ENCODE measurements at regions not wholly inside any gene's neighbourhood (a gene's known extent, or its start where the extent isn't known, plus 50 kb on each side); places are given as distances from the start of the nearest gene placed in this dataset.
A peak's percentile ranks its signal among the peaks of the same experiment; 100 is the strongest.

GRCh38 chr2:226220511-226220910 is 579.1 kb downstream of the IRS1 start:
- no peak for DNase-seq (ENCODE audit: low read depth in 2 of 2)

GRCh38 chr2:226217191-226217590 is 582.4 kb downstream of the IRS1 start:
- no peak for DNase-seq (ENCODE audit: low read depth in 2 of 2)

DNA sequence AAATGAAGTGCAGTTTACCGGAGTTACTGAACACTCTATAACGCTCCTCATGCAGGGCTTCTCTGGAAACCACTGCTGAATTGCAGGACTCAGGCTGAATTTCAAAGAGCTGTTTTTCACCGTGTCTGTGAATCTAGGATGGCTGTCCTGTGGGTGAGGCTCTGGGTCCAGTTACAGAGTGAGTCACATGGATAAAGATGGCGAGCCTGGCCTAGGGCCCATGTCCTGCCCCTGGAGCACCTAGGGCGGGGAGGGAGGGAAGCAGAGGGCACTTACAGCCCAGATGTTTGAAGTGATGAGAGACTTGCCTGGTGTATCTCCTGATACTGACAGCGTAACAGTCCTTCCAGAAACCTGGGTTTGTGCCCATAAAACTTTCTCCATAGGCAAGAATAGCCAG is 583.0 kb downstream of the IRS1 start:
- no peak for DNase-seq (ENCODE audit: low read depth in 2 of 2)

DNA sequence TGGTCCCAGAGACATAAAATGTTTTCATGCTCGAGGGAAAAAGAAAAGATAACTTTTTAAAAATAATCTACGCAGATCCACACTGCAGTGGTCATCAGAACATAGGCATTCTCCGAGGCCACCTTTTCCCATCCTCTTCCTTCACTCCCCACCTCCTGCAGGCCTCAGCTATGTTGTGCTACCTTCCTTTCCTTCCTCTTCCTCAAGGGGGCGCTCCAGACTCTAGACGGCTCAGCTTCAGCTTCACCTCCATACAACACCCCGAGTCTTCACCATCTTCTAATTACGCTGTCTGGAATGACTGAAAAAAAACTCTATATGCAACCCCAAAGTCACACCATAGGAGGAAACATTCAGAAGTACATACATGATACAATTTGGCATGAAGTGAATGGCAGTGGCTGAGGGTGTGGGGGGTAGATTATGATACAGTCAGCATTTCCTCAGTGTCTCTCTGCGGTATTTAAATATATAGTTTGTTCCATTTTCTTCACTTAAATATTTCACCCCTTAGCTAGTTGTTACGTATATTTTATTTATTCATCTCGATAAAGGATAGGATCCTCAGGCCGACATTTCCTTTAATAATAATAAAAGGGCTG is 583.6 kb downstream of the IRS1 start:
- peak in 1 of 2 donors; percentile 53 for DNase-seq (ENCODE audit: low read depth in 2 of 2)

GRCh38 chr2:226213717-226214116 is 585.9 kb downstream of the IRS1 start:
- DNase-seq (ENCODE audit: low read depth in 2 of 2): peak in 1 of 2 donors; percentile 7

GRCh38 chr2:226211439-226211838 is 588.2 kb downstream of the IRS1 start:
- DNase-seq (ENCODE audit: low read depth in 2 of 2): peak; percentile 63 to 83

DNA sequence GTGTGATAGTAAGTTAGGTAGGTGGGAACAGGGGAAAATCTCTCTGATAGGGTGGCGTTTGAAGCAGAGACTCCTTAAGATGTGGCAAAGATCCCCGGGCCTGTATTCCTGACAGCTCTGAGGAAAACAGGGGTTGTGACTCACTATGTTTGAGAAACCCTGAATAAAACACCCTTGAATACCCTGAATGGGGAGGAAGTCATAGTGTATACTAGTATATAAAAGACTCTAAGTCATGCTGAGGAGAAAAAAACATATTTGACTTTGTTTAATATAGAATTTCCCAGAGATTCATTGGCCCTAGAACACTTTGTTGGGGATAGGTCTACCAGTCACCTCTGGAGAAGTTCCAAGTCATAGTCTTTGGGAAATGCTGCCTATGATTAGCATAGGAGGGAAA is 590.9 kb downstream of the IRS1 start:
- DNase-seq (ENCODE audit: low read depth in 2 of 2): peak in 1 of 2 donors; percentile 77

GRCh38 chr2:226207671-226208070 is 591.9 kb downstream of the IRS1 start:
- no peak for DNase-seq (ENCODE audit: low read depth in 2 of 2)

GRCh38 chr2:226199555-226199954 is 600.1 kb downstream of the IRS1 start:
- no peak for DNase-seq (ENCODE audit: low read depth in 2 of 2)

- DNase-seq (ENCODE audit: low read depth in 2 of 2): no peak
Observed at GRCh38 chr2:226198956-226199355, 600.7 kb downstream of the IRS1 start.

DNA sequence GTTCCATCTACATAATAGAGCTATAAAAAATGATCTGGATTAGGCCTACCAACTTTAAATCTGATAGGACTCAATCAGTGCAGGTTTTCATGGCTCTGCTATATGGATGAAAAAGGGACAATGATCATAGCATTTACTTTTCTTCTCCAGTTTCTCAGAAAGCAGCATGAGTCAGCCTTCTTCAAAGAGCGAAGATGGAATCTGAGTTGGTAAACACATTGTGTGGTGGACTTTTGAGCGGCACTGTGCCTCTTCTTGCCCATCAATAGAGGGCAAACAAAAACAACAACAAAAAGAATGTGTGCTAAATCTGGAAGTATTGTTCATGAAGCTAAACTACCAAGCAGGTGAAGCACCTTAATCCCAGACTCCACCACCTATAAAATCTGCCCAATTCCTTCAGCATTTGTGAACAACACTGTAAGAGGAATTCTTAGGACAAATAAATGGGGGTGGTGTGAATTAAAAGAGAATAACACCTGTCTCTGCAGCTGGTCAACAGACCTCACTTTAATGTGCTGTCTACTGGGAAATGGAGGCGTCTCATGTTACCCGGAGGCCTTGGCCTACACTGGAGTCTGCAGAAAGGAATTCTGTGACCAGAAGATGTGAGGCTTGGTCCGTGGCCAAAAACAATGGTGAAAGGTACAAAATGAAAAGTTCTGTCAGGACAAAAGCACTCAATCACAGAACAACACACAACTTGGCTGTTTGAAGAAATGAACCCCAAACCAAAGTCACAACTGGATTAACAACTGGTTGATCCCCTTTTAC is 609.0 kb downstream of the IRS1 start:
- no peak for DNase-seq (ENCODE audit: low read depth in 2 of 2)

- DNase-seq (ENCODE audit: low read depth in 2 of 2): no peak
Observed at GRCh38 chr2:226189061-226189460, 610.6 kb downstream of the IRS1 start.

DNA sequence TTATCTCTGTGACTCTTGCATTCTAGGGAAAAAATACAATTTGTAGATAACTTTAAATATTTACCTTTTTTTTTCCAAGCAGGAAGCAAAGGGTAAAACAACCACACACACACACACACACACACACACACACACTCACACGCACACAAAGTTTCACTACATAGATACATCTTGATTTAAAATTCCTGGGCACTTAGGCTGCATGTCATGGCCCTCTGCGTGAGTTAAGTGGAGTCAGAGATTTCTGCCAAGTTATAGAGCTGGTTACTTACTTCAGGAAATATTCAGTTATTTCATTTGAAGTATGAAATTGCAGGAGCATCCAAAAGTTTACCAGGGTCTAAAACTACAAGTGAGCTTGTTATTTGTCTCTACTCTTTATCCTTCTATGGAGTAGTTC is 612.0 kb downstream of the IRS1 start:
- DNase-seq (ENCODE audit: low read depth in 2 of 2): no peak

DNA sequence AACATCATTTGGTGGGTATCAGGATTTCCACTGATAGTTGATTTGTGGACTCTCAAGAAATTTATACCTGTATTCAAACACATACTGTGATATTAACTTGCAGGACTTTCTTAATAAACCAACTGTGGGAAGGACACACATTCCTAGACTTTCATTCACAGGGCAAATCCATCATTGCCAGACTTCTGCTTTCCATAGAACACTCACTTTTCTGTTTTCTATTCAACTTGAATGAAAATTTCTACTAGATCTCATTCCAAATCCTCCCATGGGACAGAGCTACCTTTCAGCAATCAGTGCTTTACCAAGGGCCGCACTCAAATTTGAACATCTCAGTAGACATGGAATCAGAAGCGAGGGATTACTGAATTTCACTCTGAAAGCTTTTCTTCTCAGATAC is 612.5 kb downstream of the IRS1 start:
- no peak for DNase-seq (ENCODE audit: low read depth in 2 of 2)

DNA sequence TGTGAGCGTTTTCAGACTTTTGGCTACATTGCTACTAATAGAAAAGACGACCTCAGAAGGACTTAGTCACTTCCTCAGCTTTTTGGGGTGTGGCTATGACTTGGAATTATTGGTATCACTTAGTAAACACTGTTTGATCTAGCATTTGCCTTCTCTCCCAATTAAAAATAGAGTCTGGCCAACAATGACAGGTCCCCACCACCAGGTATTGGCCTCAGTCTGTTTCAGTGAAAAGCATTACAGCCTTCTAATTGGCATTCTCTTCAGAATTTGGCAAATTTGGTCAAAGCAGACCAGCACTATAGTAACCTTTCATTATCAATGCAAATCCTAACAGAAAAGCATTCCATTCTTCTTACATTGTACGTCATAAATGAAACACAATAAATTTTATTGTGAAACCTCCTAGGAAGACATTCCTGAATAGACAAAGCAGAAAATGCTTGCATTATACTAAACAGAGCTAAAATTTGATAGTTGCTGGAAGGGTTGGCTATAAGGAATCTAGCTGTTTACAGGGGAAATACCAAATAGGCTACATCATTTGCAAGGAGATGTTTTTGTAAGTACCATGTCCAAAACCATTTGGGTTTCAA is 613.9 kb downstream of the IRS1 start:
- DNase-seq (ENCODE audit: low read depth in 2 of 2): peak in 1 of 2 donors; percentile 17

- DNase-seq (ENCODE audit: low read depth in 2 of 2): no peak
Observed at GRCh38 chr2:226184940-226185615, 614.5 kb downstream of the IRS1 start.

- no peak for DNase-seq (ENCODE audit: low read depth in 2 of 2)
Observed at GRCh38 chr2:226184540-226184939, 615.1 kb downstream of the IRS1 start.

DNA sequence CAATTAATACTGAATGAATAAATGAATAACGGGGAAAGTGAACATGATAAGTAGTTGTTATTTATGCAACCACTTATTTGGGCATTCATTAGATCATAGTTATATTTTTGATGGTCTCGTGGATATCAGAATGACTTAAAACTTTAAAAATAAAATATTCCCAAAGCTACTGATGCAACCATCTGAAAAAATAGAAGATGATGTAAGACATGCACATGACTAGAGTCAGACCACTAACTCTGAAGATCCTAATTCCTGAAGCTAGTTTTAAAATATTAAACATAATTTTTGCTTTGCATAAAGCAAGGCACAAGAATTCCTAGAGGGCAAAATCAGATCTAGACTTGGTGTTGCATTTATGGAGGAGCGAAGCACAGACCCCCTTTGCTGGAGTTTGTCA is 616.1 kb downstream of the IRS1 start:
- DNase-seq (ENCODE audit: low read depth in 2 of 2): no peak

DNA sequence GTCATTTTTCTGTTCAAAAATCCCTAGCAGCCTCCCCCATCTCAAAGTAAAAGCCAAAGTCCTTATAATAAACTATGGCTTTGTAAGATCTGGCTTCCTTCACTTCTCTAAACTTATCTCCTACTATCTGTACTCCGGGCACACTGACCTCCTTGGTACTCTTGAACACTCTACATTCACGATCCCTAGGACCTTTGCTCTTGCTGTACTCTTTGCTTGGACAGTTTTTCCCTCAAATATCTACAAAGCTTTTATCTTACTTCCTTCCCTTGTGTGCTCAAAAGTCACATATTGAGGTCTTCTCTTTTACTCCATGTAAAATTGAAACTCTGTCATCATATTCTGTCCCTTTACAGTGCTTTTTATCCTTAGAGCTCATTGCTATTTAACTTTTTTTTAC is 616.6 kb downstream of the IRS1 start:
- no peak for DNase-seq (ENCODE audit: low read depth in 2 of 2)

DNA sequence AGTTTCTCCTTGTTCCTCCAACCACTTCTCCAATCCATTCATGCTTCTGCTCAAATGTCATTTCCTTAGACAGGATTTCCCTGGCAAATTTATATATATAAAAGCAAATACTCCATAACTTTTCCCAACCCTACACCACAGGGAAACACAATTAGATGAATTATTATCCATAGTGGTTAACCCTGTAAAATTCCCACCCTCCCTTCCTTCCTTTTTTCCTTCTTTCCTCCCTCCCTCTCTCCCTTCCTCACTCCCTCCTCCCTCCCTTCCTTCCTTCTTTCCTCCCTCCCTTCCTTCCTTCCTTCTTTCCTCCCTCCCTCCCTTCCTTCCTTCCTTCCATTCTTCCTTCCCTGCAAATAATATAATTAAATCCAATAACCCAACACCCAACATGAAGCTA is 617.7 kb downstream of the IRS1 start:
- no peak for DNase-seq (ENCODE audit: low read depth in 2 of 2)

DNA sequence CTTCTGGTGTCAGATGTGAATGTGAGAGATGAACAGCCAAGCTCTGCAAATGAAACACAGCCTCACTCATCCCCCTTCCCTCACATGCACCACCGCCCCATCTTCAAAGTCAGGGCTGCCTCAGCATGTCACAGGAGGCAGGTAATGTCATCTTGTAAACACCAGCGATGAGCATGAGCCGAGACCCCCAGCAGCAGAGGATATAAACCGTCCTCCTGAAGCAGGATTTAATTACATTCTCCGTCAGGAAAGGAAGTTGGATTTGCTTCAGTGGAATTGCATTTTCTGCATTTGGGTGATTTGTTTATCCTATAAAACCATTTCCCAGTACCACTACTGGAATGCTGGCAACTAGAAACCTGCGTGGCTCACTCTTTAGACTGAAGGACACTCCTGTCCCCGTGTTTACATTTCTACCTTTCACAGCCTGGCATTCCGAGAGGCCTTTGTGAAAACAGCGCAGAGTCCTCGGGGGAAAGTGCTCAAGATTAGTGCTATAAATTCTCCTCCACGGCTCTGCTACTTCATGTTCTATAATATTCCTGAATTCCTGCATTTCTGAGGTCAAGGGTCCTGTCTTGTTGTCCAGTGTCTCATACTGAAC is 619.2 kb downstream of the IRS1 start:
- DNase-seq (ENCODE audit: low read depth in 2 of 2): no peak

GRCh38 chr2:226179010-226179409 is 620.6 kb downstream of the IRS1 start:
- DNase-seq (ENCODE audit: low read depth in 2 of 2): no peak

All from lung microvascular endothelial cell (primary cell).